HG03139 (cell line): ENCODE measurements at regions not wholly inside any gene's neighbourhood (a gene's known extent, or its start where the extent isn't known, plus 50 kb on each side); places are given as distances from the start of the nearest gene placed in this dataset.
"Not testable (repeated sequence)": the region's sequence is repeated elsewhere in the genome, so short reads cannot be mapped to it uniquely, and the experiment has no call there.

Source experiments
- ATAC-seq: cut with Tn5 transposase; IDR thresholded peaks from one replicate; pipeline ENCODE4 v1.9.1; 2021; ENCODE audit not compliant: unreplicated experiment

GRCh38 chr7:65254061-65254460 lies 119.6 kb upstream of the ZNF92 start:
- ATAC-seq: no peak

GRCh38 chr7:65251851-65252620 lies 121.6 kb upstream of the ZNF92 start:
- peak; percentile 75 for ATAC-seq

GRCh38 chr7:65250697-65251395 lies 122.8 kb upstream of the ZNF92 start:
- ATAC-seq: no peak

- ATAC-seq: no peak
These were observed 123.4 kb upstream of the ZNF92 start for GRCh38 chr7:65250216-65250615.

- no peak for ATAC-seq
These were observed 126.2 kb upstream of the ZNF92 start for GRCh38 chr7:65247491-65247890.

GRCh38 chr7:65239707-65240352 lies 133.8 kb upstream of the ZNF92 start:
- no peak for ATAC-seq

- no peak for ATAC-seq
These were observed 134.3 kb upstream of the ZNF92 start for GRCh38 chr7:65239324-65239706.

GRCh38 chr7:65238785-65239184 lies 134.9 kb upstream of the ZNF92 start:
- no peak for ATAC-seq

GRCh38 chr7:65235586-65235985 lies 138.1 kb upstream of the ZNF92 start:
- ATAC-seq: no peak

GRCh38 chr7:65233409-65234034 lies 140.1 kb upstream of the ZNF92 start:
- no peak for ATAC-seq

GRCh38 chr7:65230231-65230630 lies 143.4 kb upstream of the ZNF92 start:
- no peak for ATAC-seq

GRCh38 chr7:65225422-65226006 lies 148.1 kb upstream of the ZNF92 start:
- no peak for ATAC-seq

GRCh38 chr7:65222655-65223054 lies 151.0 kb upstream of the ZNF92 start:
- ATAC-seq: no peak

GRCh38 chr7:65221683-65222082 lies 152.0 kb upstream of the ZNF92 start:
- no peak for ATAC-seq

GRCh38 chr7:65219623-65220022 lies 154.0 kb upstream of the ZNF92 start:
- ATAC-seq: no peak

- peak; percentile 83 for ATAC-seq
These were observed 157.2 kb upstream of the ZNF92 start for GRCh38 chr7:65216469-65216868.

GRCh38 chr7:65213260-65213659 lies 160.4 kb upstream of the ZNF92 start:
- ATAC-seq: not testable (repeated sequence)

- ATAC-seq: not testable (repeated sequence)
These were observed 174.4 kb upstream of the ZNF92 start for GRCh38 chr7:65199221-65199620.

GRCh38 chr7:65193334-65194058 lies 180.2 kb upstream of the ZNF92 start:
- not testable (repeated sequence) for ATAC-seq

GRCh38 chr7:65177041-65177440 lies 170.6 kb upstream of the ERV3-1 start:
- ATAC-seq: not testable (repeated sequence)
